GM23338 (cell line): ENCODE measurements at regions not wholly inside any gene's neighbourhood (a gene's known extent, or its start where the extent isn't known, plus 50 kb on each side); places are given as distances from the start of the nearest gene placed in this dataset.

Experiments
- ATAC-seq: fragments of 200-7000 bp; cut with Tn5 transposase; 3 replicates; pipeline ENCODE4 v1.9.1; 2020
- DNase-seq: peaks from one replicate; pipeline ENCODE4 v3.0.0-alpha.2; 2015; ENCODE audit warnings: low spot score
- H2AFZ ChIP-seq: fragments of 200-600 bp; sonication (generic); 2 replicates; pipeline ENCODE4 v1.8.0; 2016; ENCODE audit warnings: antibody characterized with exemption, mild to moderate bottlenecking, moderate library complexity
- H3F3A ChIP-seq: fragments of 200-600 bp; sonication (generic); replicated peaks from 2 replicates; pipeline ENCODE4 v1.8.0; 2017; ENCODE audit warnings: antibody characterized with exemption, mixed run types, low read depth
- H3K27ac ChIP-seq: fragments of 200-600 bp; sonication (generic); 2 replicates; pipeline ENCODE4 v1.6.1; 2016; ENCODE audit warnings: low read depth
- H3K27me3 ChIP-seq: fragments of 200-600 bp; sonication (generic); 2 replicates; pipeline ENCODE4 v1.8.0; 2016; ENCODE audit warnings: mild to moderate bottlenecking, mixed run types, moderate library complexity; ENCODE audit not compliant: insufficient read depth
- H3K36me3 ChIP-seq: fragments of 200-600 bp; sonication (generic); 2 replicates; pipeline ENCODE4 v1.8.0; 2016; ENCODE audit warnings: mild to moderate bottlenecking; ENCODE audit not compliant: insufficient read depth
- H3K4me1 ChIP-seq: fragments of 200-600 bp; sonication (generic); 2 replicates; pipeline ENCODE4 v1.8.0; 2016; ENCODE audit warnings: mild to moderate bottlenecking, moderate library complexity; ENCODE audit not compliant: insufficient read depth
- H3K4me2 ChIP-seq: fragments of 200-600 bp; sonication (generic); 2 replicates; pipeline ENCODE4 v1.7.1; 2017; ENCODE audit warnings: mixed run types
- H3K4me3 ChIP-seq: fragments of 200-600 bp; sonication (generic); 2 replicates; pipeline ENCODE4 v1.6.1; 2016; ENCODE audit warnings: mixed run types
- H3K79me2 ChIP-seq: fragments of 200-600 bp; sonication (generic); replicated peaks from 2 replicates; pipeline ENCODE4 v1.8.0; 2017; ENCODE audit warnings: mild to moderate bottlenecking; ENCODE audit not compliant: insufficient read depth
- H3K9me2 ChIP-seq: fragments of 200-600 bp; sonication (generic); 2 replicates; pipeline ENCODE4 v1.8.0; 2017; ENCODE audit not compliant: insufficient read depth
- H4K20me1 ChIP-seq: fragments of 200-600 bp; sonication (generic); replicated peaks from 2 replicates; pipeline ENCODE4 v1.8.0; 2017; ENCODE audit warnings: mild to moderate bottlenecking; ENCODE audit not compliant: insufficient read depth
- H3K27ac Mint-ChIP-seq: 2 replicates; pipeline ENCODE4 v1.8.0; 2020; ENCODE audit warnings: inconsistent platforms, mild to moderate bottlenecking, moderate library complexity, mixed read lengths
- H3K27me3 Mint-ChIP-seq: 3 replicates; pipeline ENCODE4 v1.8.0; 2022; ENCODE audit warnings: low read depth, mild to moderate bottlenecking, moderate library complexity, mixed read lengths, inconsistent platforms; ENCODE audit not compliant: insufficient read depth, poor library complexity
- H3K36me3 Mint-ChIP-seq: 3 replicates; pipeline ENCODE4 v1.8.0; 2021; ENCODE audit warnings: low read depth, mild to moderate bottlenecking, inconsistent platforms, moderate library complexity, mixed read lengths
- H3K4me1 Mint-ChIP-seq: 3 replicates; pipeline ENCODE4 v1.8.0; 2020; ENCODE audit warnings: mild to moderate bottlenecking, inconsistent platforms, mixed read lengths
- H3K4me3 Mint-ChIP-seq: 3 replicates; pipeline ENCODE4 v1.8.0; 2021; ENCODE audit warnings: moderate library complexity, mild to moderate bottlenecking, inconsistent platforms, mixed read lengths
- H3K9me3 Mint-ChIP-seq: 3 replicates; pipeline ENCODE4 v1.8.0; 2020; ENCODE audit warnings: moderate library complexity, mild to moderate bottlenecking, inconsistent platforms, mixed read lengths
- ETS1 ChIP-seq: IDR thresholded peaks from 2 replicates; pipeline ENCODE4 v1.6.1; 2016; ENCODE audit warnings: antibody characterized with exemption
- EZH2 ChIP-seq: fragments of 200-600 bp; sonication (generic); IDR thresholded peaks from one replicate; pipeline ENCODE4 v1.8.0; 2017; ENCODE audit warnings: antibody characterized with exemption, mild to moderate bottlenecking, low read depth; ENCODE audit not compliant: unreplicated experiment
- EZH2phosphoT487 ChIP-seq: fragments of 200-600 bp; sonication (generic); IDR thresholded peaks from one replicate; pipeline ENCODE4 v1.8.1; 2018; ENCODE audit warnings: antibody characterized with exemption; ENCODE audit not compliant: unreplicated experiment
- JUNB ChIP-seq: IDR thresholded peaks from one replicate; pipeline ENCODE4 v1.6.1; 2016; ENCODE audit warnings: antibody characterized with exemption; ENCODE audit not compliant: unreplicated experiment
- NANOG ChIP-seq: IDR thresholded peaks from 2 replicates; pipeline ENCODE4 v1.6.1; 2016; ENCODE audit warnings: antibody characterized with exemption, borderline replicate concordance
- POLR2AphosphoS5 ChIP-seq: IDR thresholded peaks from 2 replicates; pipeline ENCODE4 v1.6.1; 2016; ENCODE audit warnings: antibody characterized with exemption, low read depth
- REST ChIP-seq: IDR thresholded peaks from one replicate; pipeline ENCODE4 v1.6.1; 2018; ENCODE audit warnings: antibody characterized with exemption; ENCODE audit not compliant: unreplicated experiment
- STAT1 ChIP-seq: IDR thresholded peaks from one replicate; pipeline ENCODE4 v1.6.1; 2016; ENCODE audit warnings: antibody characterized with exemption; ENCODE audit not compliant: unreplicated experiment
- ZNF114 ChIP-seq: fragments of 250-450 bp; sonication (Bioruptor Pico); IDR thresholded peaks from 2 replicates; pipeline ENCODE4 v1.5.0; 2020; ENCODE audit warnings: mild to moderate bottlenecking, moderate library complexity
- ZNF331 ChIP-seq: fragments of 250-450 bp; sonication (Bioruptor Pico); IDR thresholded peaks from 2 replicates; pipeline ENCODE4 v1.5.0; 2020; ENCODE audit warnings: low read depth, mild to moderate bottlenecking, moderate library complexity
- ZNF462 ChIP-seq: fragments of 250-450 bp; sonication (Bioruptor Pico); IDR thresholded peaks from 2 replicates; pipeline ENCODE4 v1.5.0; 2020; ENCODE audit warnings: mild to moderate bottlenecking, moderate library complexity

- Histone ChIP-seq H3K4me2 (no peak overlapping the region), H3K4me3 (no peak overlapping the region), H2AFZ (no peak overlapping the region), H3K27ac (no peak overlapping the region), H3K27me3 (no peaks in the 10 kb centered on the region), H3F3A (no peaks in the 10 kb centered on the region), H3K9me2 (0 out of 2 replicates have a peak, but pooled peaks cover 7% of the 10 kb centered on the region), H3K79me2 (no peaks in the 10 kb centered on the region), H3K36me3 (no peaks in the 10 kb centered on the region), H4K20me1 (no peaks in the 10 kb centered on the region), H3K4me1 (no peaks in the 10 kb centered on the region)
- Mint-ChIP-seq H3K27me3 (peaks cover 2% of the 10 kb centered on the region), H3K4me1 (no peaks in the 10 kb centered on the region; the same call in 2 of the 3 replicates), H3K9me3 (no peaks in the 10 kb centered on the region; the same call in 1 of the 3 replicates), H3K27ac (no peak overlapping the region), H3K4me3 (no peak overlapping the region), H3K36me3 (peaks cover 3% of the 10 kb centered on the region; the same call in 1 of the 3 replicates)
- ATAC-seq: no peak
- no peak for DNase-seq
- TF ChIP-seq ETS1 (no peak), STAT1 (no peak), ZNF331 (CRISPR knock-in tag) (no peak), POLR2AphosphoS5 (no peak), EZH2phosphoT487 (no peak), REST (no peak), NANOG (no peak), ZNF114 (no peak), JUNB (no peak)
Measured at GRCh38 chr7:109757713-109758112, 1188.0 kb downstream of the DNAJB9 start.

- DNase-seq: no peak
- TF ChIP-seq ETS1 (no peak), EZH2phosphoT487 (no peak), EZH2 (no peak), ZNF462 (CRISPR knock-in tag) (no peak)
Measured at GRCh38 chr7:109763611-109764010, 1193.9 kb downstream of the DNAJB9 start.

More at GRCh38 chr7:109763611-109764010, 1193.9 kb downstream of the DNAJB9 start:
- Mint-ChIP-seq H3K4me1 (no peaks in the 10 kb centered on the region; the same call in 2 of the 3 replicates), H3K9me3 (no peaks in the 10 kb centered on the region; the same call in 1 of the 3 replicates), H3K36me3 (peaks cover 3% of the 10 kb centered on the region; the same call in 1 of the 3 replicates), H3K27me3 (peaks cover 2% of the 10 kb centered on the region), H3K27ac (no peak overlapping the region), H3K4me3 (no peak overlapping the region)
- ATAC-seq: no peak
- no peaks in the 10 kb centered on the region for H3K4me1 ChIP-seq
- H3F3A ChIP-seq: no peaks in the 10 kb centered on the region
- H3K4me2 ChIP-seq: no peak overlapping the region
- H3K79me2 ChIP-seq: no peaks in the 10 kb centered on the region
- no peak overlapping the region for H2AFZ ChIP-seq
- no peaks in the 10 kb centered on the region for H3K27me3 ChIP-seq
- H4K20me1 ChIP-seq: no peaks in the 10 kb centered on the region
- H3K4me3 ChIP-seq: no peak overlapping the region
- no peaks in the 10 kb centered on the region for H3K36me3 ChIP-seq
- no peak overlapping the region for H3K27ac ChIP-seq
- H3K9me2 ChIP-seq: 0 out of 2 replicates have a peak, but pooled peaks cover 7% of the 10 kb centered on the region
